ENCODE measurements at regions not wholly inside any gene's neighbourhood (a gene's known extent, or its start where the extent isn't known, plus 50 kb on each side); places are given as distances from the start of the nearest gene placed in this dataset.

GRCh38 chr11:38252620-38253019 is 1654.6 kb upstream of the RAG2 start:
- TF ChIP-seq ZNF274 (IDR thresholded peaks at IDR 0.05; ENCODE audit: low read depth, low read length) (no peak), SP1 (IDR thresholded peaks at IDR 0.05; ENCODE audit: low read depth) (no peak), YY1 (IDR thresholded peaks at IDR 0.05; ENCODE audit: extremely low read depth, insufficient replicate concordance, low read depth, low read length) (no peak), EZH2 (IDR thresholded peaks at IDR 0.05) (no peak), CTCF (IDR thresholded peaks at IDR 0.05 in 2 of 3, conservative IDR thresholded peaks at IDR 0.05 in 1 of 3; ENCODE audit: borderline replicate concordance in 1 of 3, insufficient read depth in 1 of 3, low read depth in 2 of 3, low read length in 2 of 3) (no peak), ZBTB33 (IDR thresholded peaks at IDR 0.05; ENCODE audit: extremely low read depth, insufficient replicate concordance, low read length) (no peak), POLR2A (IDR thresholded peaks at IDR 0.05; ENCODE audit: borderline replicate concordance, extremely low read depth, insufficient read depth, insufficient read length) (no peak), EZH2phosphoT487 (IDR thresholded peaks at IDR 0.05; ENCODE audit: borderline replicate concordance) (no peak), SIN3A (IDR thresholded peaks at IDR 0.05; ENCODE audit: low read depth) (no peak), SRF (IDR thresholded peaks at IDR 0.05; ENCODE audit: low read depth) (no peak), MAX (IDR thresholded peaks at IDR 0.05) (no peak)
